SK-N-SH (cell line): ENCODE measurements at regions not wholly inside any gene's neighbourhood (a gene's known extent, or its start where the extent isn't known, plus 50 kb on each side); places are given as distances from the start of the nearest gene placed in this dataset.

Experiments
- CTCF ChIA-PET: fragments of 300-600, 350-600 bp; formaldehyde crosslinking; extraction: SDS; loops from one replicate; lab custom pipeline; 2021; lab: Yijun Ruan, JAX
- POLR2A ChIA-PET: fragments of 350-600 bp; sonication (Branson Sonifier 250); formaldehyde crosslinking; extraction: SDS; loops from one replicate; lab custom pipeline; 2020; ENCODE audit warnings: antibody characterized with exemption, inconsistent platforms; lab: Yijun Ruan, JAX
- DNase-seq: peaks from one replicate; pipeline ENCODE4 v3.0.0; 2012
- H2AFZ ChIP-seq: fragments of 200-600 bp; sonication (generic); 2 replicates; pipeline ENCODE4 v1.8.1; 2016; ENCODE audit warnings: antibody characterized with exemption, mild to moderate bottlenecking, low read depth
- H3F3A ChIP-seq: fragments of 200-600 bp; sonication (generic); replicated peaks from 2 replicates; pipeline ENCODE3; 2016; ENCODE audit warnings: antibody characterized with exemption, mild to moderate bottlenecking; ENCODE audit not compliant: insufficient read depth
- H3K27ac ChIP-seq, 2 experiments: fragments of 200-500 bp in 1 of 2; fragments of 200-600 bp in 1 of 2; sonication (Bioruptor generic) in 1 of 2; sonication (generic), shearing (Covaris generic) in 1 of 2; 2 replicates each; pipeline versions ENCODE4 v1.5.1 to v1.6.1; 2014 to 2016; ENCODE audit warnings: low read depth in 2 of 2, inconsistent platforms in 1 of 2, low read length in 1 of 2, mild to moderate bottlenecking in 1 of 2, mixed read lengths in 1 of 2
- H3K27me3 ChIP-seq: fragments of 200-600 bp; sonication (generic), shearing (Covaris generic); 2 replicates; pipeline ENCODE4 v1.6.1; 2016; ENCODE audit warnings: mixed run types; ENCODE audit not compliant: insufficient read depth
- H3K36me3 ChIP-seq, 2 experiments: fragments of 200-500 bp in 1 of 2; fragments of 200-600 bp in 1 of 2; sonication (Bioruptor generic) in 1 of 2; sonication (generic) in 1 of 2; replicated peaks in 1 of 2; 2 replicates each; pipeline versions ENCODE3 to v1.5.1; 2014 to 2016; ENCODE audit warnings: low read length in 1 of 2, mild to moderate bottlenecking in 1 of 2; ENCODE audit not compliant: insufficient read depth in 2 of 2, control insufficient read depth in 1 of 2
- H3K4me1 ChIP-seq, 2 experiments: fragments of 200-500 bp in 1 of 2; fragments of 200-600 bp in 1 of 2; sonication (Bioruptor generic) in 1 of 2; sonication (generic), shearing (Covaris generic) in 1 of 2; 2 replicates each; pipeline versions ENCODE4 v1.5.1 to v1.6.1; 2014 to 2016; ENCODE audit warnings: low read depth in 1 of 2, low read length in 1 of 2, mixed run types in 1 of 2; ENCODE audit not compliant: insufficient read depth in 2 of 2, control insufficient read depth in 1 of 2
- H3K4me2 ChIP-seq: fragments of 200-600 bp; sonication (generic), shearing (Covaris generic); 2 replicates; pipeline ENCODE4 v1.6.1; 2017; ENCODE audit warnings: mixed run types
- H3K4me3 ChIP-seq, 2 experiments: fragments of 200-500 bp in 1 of 2; fragments of 200-600 bp in 1 of 2; sonication (Bioruptor generic) in 1 of 2; sonication (generic), shearing (Covaris generic) in 1 of 2; 2 replicates each; pipeline versions ENCODE4 v1.5.1 to v1.8.1; 2014 to 2016; ENCODE audit warnings: low read depth in 2 of 2, inconsistent platforms in 1 of 2, low read length in 1 of 2, mild to moderate bottlenecking in 1 of 2, mixed read lengths in 1 of 2, moderate library complexity in 1 of 2
- H3K79me2 ChIP-seq: fragments of 200-600 bp; sonication (generic); 2 replicates; pipeline ENCODE4 v1.8.1; 2017; ENCODE audit warnings: mild to moderate bottlenecking; ENCODE audit not compliant: insufficient read depth
- H3K9ac ChIP-seq: fragments of 200-600 bp; sonication (generic); 2 replicates; pipeline ENCODE4 v1.6.1; 2017; ENCODE audit warnings: mixed run types
- H3K9me2 ChIP-seq: fragments of 200-600 bp; sonication (generic); 2 replicates; pipeline ENCODE4 v1.6.1; 2017; ENCODE audit warnings: mixed run types
- H3K9me3 ChIP-seq: fragments of 200-600 bp; sonication (generic); 2 replicates; pipeline ENCODE4 v1.6.1; 2017; ENCODE audit warnings: mixed run types, mild to moderate bottlenecking, moderate library complexity
- H4K20me1 ChIP-seq: fragments of 200-600 bp; sonication (generic); 2 replicates; pipeline ENCODE4 v1.6.1; 2017; ENCODE audit warnings: mild to moderate bottlenecking, mixed run types; ENCODE audit not compliant: insufficient read depth
- CHD2 ChIP-seq: fragments of 150-350 bp; IDR thresholded peaks from 2 replicates; pipeline ENCODE4 v1.6.1; 2018; ENCODE audit warnings: low read length; ENCODE audit not compliant: partially characterized antibody
- FOSL2 ChIP-seq: IDR thresholded peaks from 2 replicates; pipeline ENCODE4 v1.4.0; 2012; ENCODE audit warnings: low read depth, mild to moderate bottlenecking, moderate library complexity, borderline replicate concordance
- FOXM1 ChIP-seq: IDR thresholded peaks from 2 replicates; pipeline ENCODE4 v1.4.0; 2012; ENCODE audit warnings: low read depth, mild to moderate bottlenecking
- GABPA ChIP-seq: IDR thresholded peaks from 2 replicates; pipeline ENCODE4 v1.4.0; 2012; ENCODE audit warnings: low read depth, mild to moderate bottlenecking
- JUND ChIP-seq: IDR thresholded peaks from 2 replicates; pipeline ENCODE4 v1.4.0; 2012
- MAX ChIP-seq: IDR thresholded peaks from 2 replicates; pipeline ENCODE4 v1.4.0; 2012; ENCODE audit warnings: low read depth
- MEF2A ChIP-seq: IDR thresholded peaks from 2 replicates; pipeline ENCODE4 v1.4.0; 2012; ENCODE audit warnings: low read depth, borderline replicate concordance
- MXI1 ChIP-seq: IDR thresholded peaks from 2 replicates; pipeline ENCODE4 v1.6.1; 2012; ENCODE audit warnings: mild to moderate bottlenecking, low read depth, low read length, improper control_type of control experiment
- POLR2AphosphoS5 ChIP-seq: IDR thresholded peaks from 2 replicates; pipeline ENCODE4 v1.6.1; 2012; ENCODE audit warnings: low read depth, low read length
- RAD21 ChIP-seq: IDR thresholded peaks from 2 replicates; pipeline ENCODE4 v1.6.1; 2012; ENCODE audit warnings: mild to moderate bottlenecking, low read length
- RCOR1 ChIP-seq: fragments of 150-350 bp; IDR thresholded peaks from 2 replicates; pipeline ENCODE4 v1.6.1; 2017; ENCODE audit warnings: antibody characterized with exemption, low read length
- REST ChIP-seq: IDR thresholded peaks from 2 replicates; pipeline ENCODE4 v1.6.1; 2012; ENCODE audit warnings: mild to moderate bottlenecking, low read depth, low read length, moderate library complexity
- RFX5 ChIP-seq: IDR thresholded peaks from 2 replicates; pipeline ENCODE4 v1.6.1; 2012; ENCODE audit warnings: mild to moderate bottlenecking, improper control_type of control experiment, low read length
- SIN3A ChIP-seq: IDR thresholded peaks from 2 replicates; pipeline ENCODE4 v1.6.1; 2012; ENCODE audit warnings: low read depth, mild to moderate bottlenecking, low read length, moderate library complexity, borderline replicate concordance
- TAF1 ChIP-seq: IDR thresholded peaks from 2 replicates; pipeline ENCODE4 v1.6.1; 2012; ENCODE audit warnings: low read depth, mild to moderate bottlenecking, low read length, moderate library complexity, borderline replicate concordance
- TCF12 ChIP-seq: IDR thresholded peaks from 2 replicates; pipeline ENCODE4 v1.4.0; 2012
- TEAD4 ChIP-seq: IDR thresholded peaks from 2 replicates; pipeline ENCODE4 v1.4.0; 2012; ENCODE audit warnings: mild to moderate bottlenecking, borderline replicate concordance; ENCODE audit not compliant: insufficient read depth
- USF1 ChIP-seq: IDR thresholded peaks from 2 replicates; pipeline ENCODE4 v1.4.0; 2012; ENCODE audit warnings: low read depth, borderline replicate concordance
- ZBTB33 ChIP-seq: IDR thresholded peaks from 2 replicates; pipeline ENCODE4 v1.4.0; 2012; ENCODE audit warnings: low read depth, borderline replicate concordance
- WGBS: methylation state at CpG from one replicate; pipeline ENCODE4 v1.1.6; 2017; ENCODE audit warnings: low lambda C conversion rate; 5-methylcytosine and 5-hydroxymethylcytosine counted together

GRCh38 chr6:147751232-147751631 is 242.7 kb downstream of the SAMD5 start:
- H4K20me1 ChIP-seq, result no peaks in the 10 kb centered on the region
- peaks cover 3% of the 10 kb centered on the region; the same call in 1 of the 2 replicates for H3K9me3 ChIP-seq
- H3K4me2 ChIP-seq, result no peak overlapping the region
- WGBS, result 29% methylated on average over 6 of the region's 6 CpGs
- no peaks in the 10 kb centered on the region for H3K36me3 ChIP-seq
- no peak overlapping the region for H3K27ac ChIP-seq
- H3K4me1 ChIP-seq, result no peaks in the 10 kb centered on the region
- POLR2A ChIA-PET, result no interaction called here
- no peak overlapping the region for H3K4me3 ChIP-seq
- H3K9me2 ChIP-seq, result no peaks in the 10 kb centered on the region
- no peak for TF ChIP-seq TCF12
- no peak for TF ChIP-seq CHD2
- no peak for TF ChIP-seq FOXM1
- TF ChIP-seq REST, result no peak
- no peak for TF ChIP-seq GABPA
- TF ChIP-seq RAD21, result no peak
- no peak for TF ChIP-seq TEAD4
- TF ChIP-seq JUND, result no peak
- TF ChIP-seq POLR2AphosphoS5, result no peak
- no peak for TF ChIP-seq MXI1
- no peak for TF ChIP-seq ZBTB33
- no peak for TF ChIP-seq MAX
- no peak for TF ChIP-seq USF1
- TF ChIP-seq FOSL2, result no peak
- TF ChIP-seq TAF1, result no peak
- no peak for TF ChIP-seq MEF2A
- no peak for TF ChIP-seq RFX5
- TF ChIP-seq RCOR1, result no peak
- TF ChIP-seq SIN3A, result no peak
- TF ChIP-seq, all 33 proteins: peak for 0
- CTCF ChIA-PET, result no interaction called here
- Histone ChIP-seq H2AFZ (no peak overlapping the region), H3K9ac (no peak overlapping the region), H3K79me2 (no peaks in the 10 kb centered on the region), H3K27me3 (no peaks in the 10 kb centered on the region), H3F3A (no peaks in the 10 kb centered on the region)
- no peak for DNase-seq
